ENCODE measurements at regions not wholly inside any gene's neighbourhood (a gene's known extent, or its start where the extent isn't known, plus 50 kb on each side); places are given as distances from the start of the nearest gene placed in this dataset.

DNA sequence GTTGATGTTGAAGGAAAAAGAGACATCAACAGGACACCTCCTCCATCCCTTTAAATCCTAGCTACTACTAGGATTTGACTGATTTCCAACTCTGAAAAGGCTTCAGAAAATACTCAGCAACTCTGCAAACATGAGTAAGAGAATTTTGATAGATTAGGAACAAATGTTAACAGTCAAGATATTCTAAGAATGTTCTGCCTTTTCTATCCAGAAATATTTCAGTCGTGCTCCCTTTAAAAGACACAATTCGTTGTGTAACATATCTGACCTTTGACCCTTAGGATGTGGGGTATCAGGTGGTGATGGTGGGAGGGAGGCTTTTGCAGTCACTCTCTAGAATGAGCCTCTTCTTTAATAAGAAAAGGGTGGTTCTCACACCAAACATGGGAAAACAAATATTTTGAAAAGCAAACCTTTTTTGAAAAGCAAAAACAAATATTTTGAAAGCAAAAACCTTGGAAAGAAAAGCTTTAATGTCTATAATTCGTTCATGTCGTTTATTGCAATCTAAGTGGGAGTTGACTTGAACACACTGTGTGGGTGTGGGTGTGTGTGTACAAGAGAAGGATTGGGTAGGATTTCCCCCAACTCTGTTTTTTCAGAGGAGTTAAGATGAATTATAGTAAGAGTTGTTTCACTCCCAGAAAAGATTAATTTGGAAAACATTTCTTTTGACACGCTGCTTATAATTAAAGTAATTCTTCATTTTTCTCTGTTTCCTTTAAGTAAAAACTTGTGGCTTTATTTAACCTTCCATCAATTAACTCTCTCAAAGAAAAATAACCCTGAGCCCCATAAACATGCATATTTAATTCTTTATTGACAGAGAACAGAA is 152.8 kb downstream of the TMEM167A start:
- Histone ChIP-seq H3K36me3 (ENCODE audit: control insufficient read depth in 2 of 2, insufficient read depth in 2 of 2, low read length in 1 of 2) (no peaks in the 10 kb centered on the region), H3K4me1 (ENCODE audit: control insufficient read depth, insufficient read depth, low read length) (no peaks in the 10 kb centered on the region), H3K9ac (ENCODE audit: control insufficient read depth, insufficient read depth, low read length) (no peak overlapping the region), H3K27ac (ENCODE audit: control insufficient read depth, insufficient read depth) (no peak overlapping the region), H3K4me2 (ENCODE audit: control insufficient read depth, insufficient read depth) (no peak overlapping the region), H3K27me3 (replicated peaks in 1 of 2; ENCODE audit: control insufficient read depth in 2 of 2, insufficient read depth in 2 of 2, low read length in 1 of 2) (no peaks in the 10 kb centered on the region), H3K79me2 (ENCODE audit: control insufficient read depth, insufficient read depth, low read length) (no peaks in the 10 kb centered on the region), H3K9me3 (replicated peaks; ENCODE audit: control insufficient read depth, insufficient read depth, low read length) (no peaks in the 10 kb centered on the region; the same call in 2 of the 3 replicates), H2AFZ (ENCODE audit: control insufficient read depth, low read depth, low read length) (no peak overlapping the region), H4K20me1 (ENCODE audit: control insufficient read depth, insufficient read depth) (no peaks in the 10 kb centered on the region), H3K4me3 (no peak overlapping the region)
- intact Hi-C loops (cut with micrococcal nuclease; ENCODE audit: unreplicated experiment) = no loop called here
- no peak for TF ChIP-seq RAD51 (IDR thresholded peaks at IDR 0.05)
- no peak for TF ChIP-seq MYB (IDR thresholded peaks at IDR 0.05; ENCODE audit: borderline replicate concordance, low read depth, low read length)
- TF ChIP-seq GABPA (IDR thresholded peaks at IDR 0.05; ENCODE audit: low read depth) = no peak
- FAIRE-seq (no peak), ATAC-seq (no peak), DNase-seq (ENCODE audit: low read depth, low spot score) (no peak)
- in situ Hi-C loops (cut with MboI) = no loop called here
- no TSS peak for BruUV-seq (replicated peaks)
- CTCF ChIA-PET = no interaction called here
- SMC1A ChIA-PET (ENCODE audit: uncharacterized antibody, unreplicated experiment) = interaction anchor here (1.4 kb wide), 1 partner anchor 11 kb away, joined by 3 read pairs; no protein-coding TSS in a partner anchor
- POLR2A ChIA-PET = no interaction called here
- 46% methylated on average over 5 of the region's 5 CpGs for WGBS (ENCODE audit: insufficient coverage, insufficient replicate concordance, low lambda C conversion rate, missing lambda C conversion rate)
- RAD21 ChIA-PET (ENCODE audit: unreplicated experiment) = no interaction called here

DNA sequence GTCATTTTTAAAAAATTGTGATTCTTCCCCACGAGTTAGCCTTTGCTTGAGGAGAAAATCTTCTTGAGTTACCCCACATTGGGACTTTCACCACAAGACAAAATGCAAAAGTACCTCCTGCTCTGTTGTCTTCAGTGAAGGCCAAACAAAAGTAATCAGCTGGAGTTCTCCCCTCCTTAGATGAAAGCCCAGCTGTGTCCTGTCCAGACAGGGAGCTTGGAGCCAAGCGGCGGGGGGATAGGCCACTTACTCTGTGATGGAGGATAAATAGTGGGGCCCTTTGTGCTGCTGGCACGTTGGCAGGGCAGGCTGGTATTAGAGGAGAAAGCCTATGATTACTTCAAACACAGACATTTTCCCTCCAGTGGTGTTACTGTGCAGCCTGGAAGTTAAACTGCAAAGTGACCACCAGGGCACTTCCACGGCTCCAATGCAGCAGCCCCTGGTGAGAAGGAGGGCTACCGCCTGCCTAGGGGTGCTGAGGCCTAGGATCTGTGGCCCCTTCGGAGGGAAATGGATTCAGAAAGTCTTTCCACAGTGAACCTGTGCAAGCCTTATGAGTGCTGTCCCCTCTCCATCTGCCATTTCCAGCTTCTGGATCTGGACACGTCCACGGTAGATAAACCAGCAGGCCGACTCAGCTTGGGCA is 155.0 kb downstream of the TMEM167A start:
- no peak for ATAC-seq
- H3K4me2 ChIP-seq (ENCODE audit: control insufficient read depth, insufficient read depth) = no peak overlapping the region
- DNase-seq (ENCODE audit: low read depth, low spot score) = no peak
- no peak overlapping the region for H2AFZ ChIP-seq (ENCODE audit: control insufficient read depth, low read depth, low read length)
- RAD21 ChIA-PET (ENCODE audit: unreplicated experiment) = no interaction called here
- H3K27me3 ChIP-seq (replicated peaks in 1 of 2; ENCODE audit: control insufficient read depth in 2 of 2, insufficient read depth in 2 of 2, low read length in 1 of 2) = no peaks in the 10 kb centered on the region
- no peak overlapping the region for H3K9ac ChIP-seq (ENCODE audit: control insufficient read depth, insufficient read depth, low read length)
- SMC1A ChIA-PET (ENCODE audit: uncharacterized antibody, unreplicated experiment) = interaction anchor here (0.6 to 1.3 kb wide), 3 partner anchors 8 to 26 kb away, joined by 3 to 4 read pairs (median 3); no protein-coding TSS in a partner anchor
- in situ Hi-C loops (cut with MboI) = no loop called here
- H3K9me3 ChIP-seq (replicated peaks; ENCODE audit: control insufficient read depth, insufficient read depth, low read length) = no peaks in the 10 kb centered on the region; the same call in 2 of the 3 replicates
- intact Hi-C loops (cut with micrococcal nuclease; ENCODE audit: unreplicated experiment) = no loop called here
- H3K27ac ChIP-seq (ENCODE audit: control insufficient read depth, insufficient read depth) = no peak overlapping the region
- POLR2A ChIA-PET = interaction anchor here (0.6 kb wide), 1 partner anchor 18 kb away, joined by 4 read pairs; no protein-coding TSS in a partner anchor
- H3K4me3 ChIP-seq = no peak overlapping the region
- no peaks in the 10 kb centered on the region for H3K36me3 ChIP-seq (ENCODE audit: control insufficient read depth in 2 of 2, insufficient read depth in 2 of 2, low read length in 1 of 2)
- no peaks in the 10 kb centered on the region for H4K20me1 ChIP-seq (ENCODE audit: control insufficient read depth, insufficient read depth)
- no peaks in the 10 kb centered on the region for H3K79me2 ChIP-seq (ENCODE audit: control insufficient read depth, insufficient read depth, low read length)
- 36% methylated on average over 10 of the region's 10 CpGs for WGBS (ENCODE audit: insufficient coverage, insufficient replicate concordance, low lambda C conversion rate, missing lambda C conversion rate)
- no peaks in the 10 kb centered on the region for H3K4me1 ChIP-seq (ENCODE audit: control insufficient read depth, insufficient read depth, low read length)
- FAIRE-seq = no peak
- CTCF ChIA-PET = interaction anchor here (1.2 kb wide), 1 partner anchor 12 kb away, joined by 4 read pairs; no protein-coding TSS in a partner anchor
- no TSS peak for BruUV-seq (replicated peaks)
- TF ChIP-seq, protein P1, sequence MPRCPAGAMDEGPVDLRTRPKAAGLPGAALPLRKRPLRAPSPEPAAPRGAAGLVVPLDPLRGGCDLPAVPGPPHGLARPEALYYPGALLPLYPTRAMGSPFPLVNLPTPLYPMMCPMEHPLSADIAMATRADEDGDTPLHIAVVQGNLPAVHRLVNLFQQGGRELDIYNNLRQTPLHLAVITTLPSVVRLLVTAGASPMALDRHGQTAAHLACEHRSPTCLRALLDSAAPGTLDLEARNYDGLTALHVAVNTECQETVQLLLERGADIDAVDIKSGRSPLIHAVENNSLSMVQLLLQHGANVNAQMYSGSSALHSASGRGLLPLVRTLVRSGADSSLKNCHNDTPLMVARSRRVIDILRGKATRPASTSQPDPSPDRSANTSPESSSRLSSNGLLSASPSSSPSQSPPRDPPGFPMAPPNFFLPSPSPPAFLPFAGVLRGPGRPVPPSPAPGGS (IDR thresholded peaks at IDR 0.05; ENCODE audit: borderline replicate concordance, insufficient read depth, low read depth, low read length, poor library complexity, severe bottlenecking) = no peak
- TF ChIP-seq, protein P2, sequence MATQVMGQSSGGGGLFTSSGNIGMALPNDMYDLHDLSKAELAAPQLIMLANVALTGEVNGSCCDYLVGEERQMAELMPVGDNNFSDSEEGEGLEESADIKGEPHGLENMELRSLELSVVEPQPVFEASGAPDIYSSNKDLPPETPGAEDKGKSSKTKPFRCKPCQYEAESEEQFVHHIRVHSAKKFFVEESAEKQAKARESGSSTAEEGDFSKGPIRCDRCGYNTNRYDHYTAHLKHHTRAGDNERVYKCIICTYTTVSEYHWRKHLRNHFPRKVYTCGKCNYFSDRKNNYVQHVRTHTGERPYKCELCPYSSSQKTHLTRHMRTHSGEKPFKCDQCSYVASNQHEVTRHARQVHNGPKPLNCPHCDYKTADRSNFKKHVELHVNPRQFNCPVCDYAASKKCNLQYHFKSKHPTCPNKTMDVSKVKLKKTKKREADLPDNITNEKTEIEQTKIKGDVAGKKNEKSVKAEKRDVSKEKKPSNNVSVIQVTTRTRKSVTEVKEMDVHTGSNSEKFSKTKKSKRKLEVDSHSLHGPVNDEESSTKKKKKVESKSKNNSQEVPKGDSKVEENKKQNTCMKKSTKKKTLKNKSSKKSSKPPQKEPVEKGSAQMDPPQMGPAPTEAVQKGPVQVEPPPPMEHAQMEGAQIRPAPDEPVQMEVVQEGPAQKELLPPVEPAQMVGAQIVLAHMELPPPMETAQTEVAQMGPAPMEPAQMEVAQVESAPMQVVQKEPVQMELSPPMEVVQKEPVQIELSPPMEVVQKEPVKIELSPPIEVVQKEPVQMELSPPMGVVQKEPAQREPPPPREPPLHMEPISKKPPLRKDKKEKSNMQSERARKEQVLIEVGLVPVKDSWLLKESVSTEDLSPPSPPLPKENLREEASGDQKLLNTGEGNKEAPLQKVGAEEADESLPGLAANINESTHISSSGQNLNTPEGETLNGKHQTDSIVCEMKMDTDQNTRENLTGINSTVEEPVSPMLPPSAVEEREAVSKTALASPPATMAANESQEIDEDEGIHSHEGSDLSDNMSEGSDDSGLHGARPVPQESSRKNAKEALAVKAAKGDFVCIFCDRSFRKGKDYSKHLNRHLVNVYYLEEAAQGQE (IDR thresholded peaks at IDR 0.05; ENCODE audit: low read depth, low read length) = no peak
- TF ChIP-seq STAT1 (conservative IDR thresholded peaks at IDR 0.05) (no peak), MYB (IDR thresholded peaks at IDR 0.05; ENCODE audit: borderline replicate concordance, low read depth, low read length) (no peak), ATF7 (IDR thresholded peaks at IDR 0.05; ENCODE audit: low read depth) (no peak)

Measured in GM12878 (cell line).